ENCODE measurements at regions not wholly inside any gene's neighbourhood (a gene's known extent, or its start where the extent isn't known, plus 50 kb on each side); places are given as distances from the start of the nearest gene placed in this dataset.

DNA sequence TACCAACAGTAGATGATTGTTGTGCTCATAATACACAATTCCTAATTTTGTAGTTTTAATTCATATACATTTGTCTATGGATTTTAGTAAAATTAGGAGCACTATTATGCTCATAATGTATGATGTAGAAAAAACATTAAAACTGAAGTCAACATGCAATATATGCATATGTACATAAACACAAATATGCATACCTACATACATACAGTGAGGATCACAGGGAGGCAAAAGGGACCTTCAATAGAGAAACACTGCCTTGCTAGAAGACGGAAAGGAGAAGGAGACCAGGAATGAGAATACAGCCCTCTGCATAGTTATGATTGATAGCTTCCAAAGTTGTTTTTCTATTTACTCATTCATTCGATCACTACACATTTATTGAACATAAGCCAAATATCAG lies 606.5 kb downstream of the LMO4 start:
- DNase-seq (ENCODE audit: insufficient read length, low spot score, missing footprints), result peak; percentile 19
- Histone ChIP-seq H3K27ac (ENCODE audit: low read depth, low read length) (no peak overlapping the region), H4K20me1 (ENCODE audit: insufficient read depth, low read length) (no peaks in the 10 kb centered on the region), H3K4me2 (ENCODE audit: insufficient read depth, low read length) (no peak overlapping the region), H3K27me3 (ENCODE audit: insufficient read depth, low read length) (no peaks in the 10 kb centered on the region), H2AFZ (ENCODE audit: low read length) (no peak overlapping the region), H3K79me2 (ENCODE audit: insufficient read depth, low read length) (no peaks in the 10 kb centered on the region), H3K36me3 (ENCODE audit: insufficient read depth, low read length) (no peaks in the 10 kb centered on the region), H3K4me1 (ENCODE audit: insufficient read depth, low read length) (no peaks in the 10 kb centered on the region), H3K4me3 (ENCODE audit: insufficient read depth, low read length) (no peak overlapping the region), H3K9me3 (ENCODE audit: low read depth, low read length) (no peaks in the 10 kb centered on the region)
- TF ChIP-seq, protein P1, sequence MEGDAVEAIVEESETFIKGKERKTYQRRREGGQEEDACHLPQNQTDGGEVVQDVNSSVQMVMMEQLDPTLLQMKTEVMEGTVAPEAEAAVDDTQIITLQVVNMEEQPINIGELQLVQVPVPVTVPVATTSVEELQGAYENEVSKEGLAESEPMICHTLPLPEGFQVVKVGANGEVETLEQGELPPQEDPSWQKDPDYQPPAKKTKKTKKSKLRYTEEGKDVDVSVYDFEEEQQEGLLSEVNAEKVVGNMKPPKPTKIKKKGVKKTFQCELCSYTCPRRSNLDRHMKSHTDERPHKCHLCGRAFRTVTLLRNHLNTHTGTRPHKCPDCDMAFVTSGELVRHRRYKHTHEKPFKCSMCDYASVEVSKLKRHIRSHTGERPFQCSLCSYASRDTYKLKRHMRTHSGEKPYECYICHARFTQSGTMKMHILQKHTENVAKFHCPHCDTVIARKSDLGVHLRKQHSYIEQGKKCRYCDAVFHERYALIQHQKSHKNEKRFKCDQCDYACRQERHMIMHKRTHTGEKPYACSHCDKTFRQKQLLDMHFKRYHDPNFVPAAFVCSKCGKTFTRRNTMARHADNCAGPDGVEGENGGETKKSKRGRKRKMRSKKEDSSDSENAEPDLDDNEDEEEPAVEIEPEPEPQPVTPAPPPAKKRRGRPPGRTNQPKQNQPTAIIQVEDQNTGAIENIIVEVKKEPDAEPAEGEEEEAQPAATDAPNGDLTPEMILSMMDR (IDR thresholded peaks at IDR 0.05; ENCODE audit: extremely low read depth, low read depth, low read length), result no peak

DNA sequence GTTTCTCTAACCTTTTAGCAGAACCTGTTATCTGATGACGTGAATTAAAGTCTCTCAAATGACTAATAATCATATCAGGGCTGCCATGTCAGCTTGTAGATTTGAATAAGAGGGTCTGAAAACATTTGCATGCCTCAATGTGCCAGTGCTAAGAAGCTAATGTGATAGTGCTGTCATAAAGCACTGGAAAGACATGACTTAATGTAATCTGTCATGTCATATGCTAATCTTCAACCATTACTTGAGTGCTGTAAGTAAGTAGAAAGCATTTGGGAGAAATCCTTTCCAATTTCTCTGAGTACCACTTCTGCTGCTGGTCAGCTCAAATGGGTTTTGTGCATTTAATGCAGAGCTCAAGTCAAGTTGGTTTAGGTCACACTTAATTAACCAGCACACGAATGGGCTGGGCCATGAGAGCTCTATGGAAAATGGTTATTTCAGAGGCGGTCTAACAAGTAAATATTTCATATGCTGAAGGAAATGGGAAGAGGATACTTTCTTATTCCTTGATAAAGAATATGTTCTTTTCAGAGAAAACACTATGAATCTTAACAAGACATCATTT lies 609.2 kb downstream of the LMO4 start:
- no peak overlapping the region for H3K4me3 ChIP-seq (ENCODE audit: insufficient read depth, low read length)
- no peak overlapping the region for H3K4me2 ChIP-seq (ENCODE audit: insufficient read depth, low read length)
- H3K36me3 ChIP-seq (ENCODE audit: insufficient read depth, low read length), result no peaks in the 10 kb centered on the region
- H4K20me1 ChIP-seq (ENCODE audit: insufficient read depth, low read length), result no peaks in the 10 kb centered on the region
- H3K9me3 ChIP-seq (ENCODE audit: low read depth, low read length), result no peaks in the 10 kb centered on the region
- no peak for DNase-seq (ENCODE audit: insufficient read length, low spot score, missing footprints)
- no peaks in the 10 kb centered on the region for H3K4me1 ChIP-seq (ENCODE audit: insufficient read depth, low read length)
- H3K27ac ChIP-seq (ENCODE audit: low read depth, low read length), result no peak overlapping the region
- TF ChIP-seq, protein P1 (IDR thresholded peaks at IDR 0.05; ENCODE audit: extremely low read depth, low read depth, low read length), result no peak
- no peaks in the 10 kb centered on the region for H3K79me2 ChIP-seq (ENCODE audit: insufficient read depth, low read length)
- no peak overlapping the region for H2AFZ ChIP-seq (ENCODE audit: low read length)
- H3K27me3 ChIP-seq (ENCODE audit: insufficient read depth, low read length), result no peaks in the 10 kb centered on the region

DNA sequence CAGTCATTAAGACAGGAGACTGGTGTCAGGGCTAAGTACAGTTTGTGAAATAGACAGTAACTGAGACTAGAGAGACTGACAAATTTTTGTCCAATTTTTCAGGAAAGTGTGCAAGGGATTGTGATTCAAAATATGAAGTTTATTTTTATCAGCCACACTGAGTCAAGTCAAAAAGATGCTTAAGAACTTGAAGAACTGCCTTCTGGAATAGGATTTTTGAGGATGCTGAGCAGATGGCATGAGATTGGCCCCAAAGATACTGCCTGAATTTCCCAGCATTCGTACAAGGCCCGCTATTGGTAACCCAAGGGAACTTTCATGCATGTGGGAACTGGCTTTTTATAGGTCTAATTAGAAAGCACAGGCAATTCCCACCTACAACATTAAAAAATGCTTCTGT lies 610.0 kb downstream of the LMO4 start:
- DNase-seq (ENCODE audit: insufficient read length, low spot score, missing footprints), result no peak
- Histone ChIP-seq H3K27me3 (ENCODE audit: insufficient read depth, low read length) (no peaks in the 10 kb centered on the region), H3K9me3 (ENCODE audit: low read depth, low read length) (no peaks in the 10 kb centered on the region), H3K79me2 (ENCODE audit: insufficient read depth, low read length) (no peaks in the 10 kb centered on the region), H3K4me2 (ENCODE audit: insufficient read depth, low read length) (no peak overlapping the region), H4K20me1 (ENCODE audit: insufficient read depth, low read length) (no peaks in the 10 kb centered on the region), H3K4me1 (ENCODE audit: insufficient read depth, low read length) (no peaks in the 10 kb centered on the region), H3K27ac (ENCODE audit: low read depth, low read length) (no peak overlapping the region), H3K4me3 (ENCODE audit: insufficient read depth, low read length) (no peak overlapping the region), H3K36me3 (ENCODE audit: insufficient read depth, low read length) (no peaks in the 10 kb centered on the region), H2AFZ (ENCODE audit: low read length) (no peak overlapping the region)
- TF ChIP-seq, protein P1 (IDR thresholded peaks at IDR 0.05; ENCODE audit: extremely low read depth, low read depth, low read length), result no peak

DNA sequence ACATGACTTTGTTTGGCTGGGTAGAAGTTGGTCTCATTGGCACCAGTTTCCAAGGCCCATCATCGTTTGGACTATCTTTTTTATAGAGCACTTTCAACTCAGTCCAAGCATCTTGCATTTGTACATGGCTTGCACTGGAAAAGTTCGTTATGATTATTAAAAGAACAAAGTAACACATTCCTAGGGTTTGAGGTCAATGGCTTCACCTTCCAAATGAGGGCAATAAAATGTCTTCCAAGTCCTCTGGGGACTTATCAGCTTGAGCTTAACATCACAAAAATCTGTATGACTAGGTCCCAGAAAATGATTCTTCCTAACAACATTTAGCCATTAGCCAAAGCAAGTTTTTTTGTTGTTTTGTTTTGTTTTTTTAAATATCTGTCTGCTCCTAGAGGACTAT lies 610.8 kb downstream of the LMO4 start:
- Histone ChIP-seq H3K4me1 (ENCODE audit: insufficient read depth, low read length) (no peaks in the 10 kb centered on the region), H4K20me1 (ENCODE audit: insufficient read depth, low read length) (no peaks in the 10 kb centered on the region), H3K9me3 (ENCODE audit: low read depth, low read length) (no peaks in the 10 kb centered on the region), H3K27ac (ENCODE audit: low read depth, low read length) (no peak overlapping the region), H3K36me3 (ENCODE audit: insufficient read depth, low read length) (no peaks in the 10 kb centered on the region), H3K4me3 (ENCODE audit: insufficient read depth, low read length) (no peak overlapping the region), H3K79me2 (ENCODE audit: insufficient read depth, low read length) (no peaks in the 10 kb centered on the region), H3K4me2 (ENCODE audit: insufficient read depth, low read length) (no peak overlapping the region), H2AFZ (ENCODE audit: low read length) (no peak overlapping the region), H3K27me3 (ENCODE audit: insufficient read depth, low read length) (no peaks in the 10 kb centered on the region)
- DNase-seq (ENCODE audit: insufficient read length, low spot score, missing footprints), result no peak
- TF ChIP-seq, protein P1 (IDR thresholded peaks at IDR 0.05; ENCODE audit: extremely low read depth, low read depth, low read length), result no peak

Data from osteoblast (primary cell).